ENCODE measurements at regions not wholly inside any gene's neighbourhood (a gene's known extent, or its start where the extent isn't known, plus 50 kb on each side); places are given as distances from the start of the nearest gene placed in this dataset.

GRCh38 chr5:34591723-34592122 lies 64.4 kb upstream of the RAI14 start:
- no peak for TF ChIP-seq CTCF (IDR thresholded peaks at IDR 0.05; ENCODE audit: low read depth, low read length)
- no peak for TF ChIP-seq POLR2A (IDR thresholded peaks at IDR 0.05; ENCODE audit: extremely low read depth, insufficient read length)
- no peak for TF ChIP-seq MAX (IDR thresholded peaks at IDR 0.05; ENCODE audit: low read depth, low read length)
- TF ChIP-seq MYC (IDR thresholded peaks at IDR 0.05; ENCODE audit: low read depth, low read length), result no peak
